HG02884 (cell line): ENCODE measurements at regions not wholly inside any gene's neighbourhood (a gene's known extent, or its start where the extent isn't known, plus 50 kb on each side); places are given as distances from the start of the nearest gene placed in this dataset.
"Not testable (repeated sequence)": the region's sequence is repeated elsewhere in the genome, so short reads cannot be mapped to it uniquely, and the experiment has no call there.

Experiments used
- ATAC-seq: cut with Tn5 transposase; IDR thresholded peaks from one replicate; pipeline ENCODE4 v1.9.1; 2021; ENCODE audit warnings: mild to moderate bottlenecking, moderate library complexity; ENCODE audit not compliant: unreplicated experiment

GRCh38 chr12:9412459-9412858 lies 195.3 kb downstream of the KLRB1 start:
- not testable (repeated sequence) for ATAC-seq

- ATAC-seq: peak; percentile 59
Measured at GRCh38 chr12:9411616-9412268, 196.0 kb downstream of the KLRB1 start.

GRCh38 chr12:9407425-9407748 lies 199.2 kb upstream of the PZP start:
- ATAC-seq: not testable (repeated sequence)

GRCh38 chr12:9406564-9407424 lies 198.6 kb upstream of the PZP start:
- ATAC-seq: no peak

GRCh38 chr12:9405886-9406563 lies 197.8 kb upstream of the PZP start:
- no peak for ATAC-seq

- no peak for ATAC-seq
Measured at GRCh38 chr12:9404469-9405260, 196.5 kb upstream of the PZP start.

GRCh38 chr12:9404031-9404430 lies 195.8 kb upstream of the PZP start:
- ATAC-seq: no peak

GRCh38 chr12:9402432-9403040 lies 194.3 kb upstream of the PZP start:
- not testable (repeated sequence) for ATAC-seq

- ATAC-seq: not testable (repeated sequence)
Measured at GRCh38 chr12:9396367-9396766, 188.2 kb upstream of the PZP start.

GRCh38 chr12:9395220-9395619 lies 187.0 kb upstream of the PZP start:
- not testable (repeated sequence) for ATAC-seq

GRCh38 chr12:9392842-9393241 lies 184.6 kb upstream of the PZP start:
- ATAC-seq: no peak

GRCh38 chr12:9391815-9392214 lies 183.6 kb upstream of the PZP start:
- ATAC-seq: no peak

- ATAC-seq: no peak
Measured at GRCh38 chr12:9390761-9391160, 182.6 kb upstream of the PZP start.

GRCh38 chr12:9389796-9390195 lies 181.6 kb upstream of the PZP start:
- ATAC-seq: no peak

GRCh38 chr12:9388379-9388778 lies 180.2 kb upstream of the PZP start:
- ATAC-seq: no peak

- no peak for ATAC-seq
Measured at GRCh38 chr12:9387450-9387849, 179.3 kb upstream of the PZP start.

GRCh38 chr12:9383585-9383984 lies 175.4 kb upstream of the PZP start:
- ATAC-seq: no peak

GRCh38 chr12:9381619-9382018 lies 173.4 kb upstream of the PZP start:
- no peak for ATAC-seq

- ATAC-seq: no peak
Measured at GRCh38 chr12:9380650-9381049, 172.5 kb upstream of the PZP start.

- no peak for ATAC-seq
Measured at GRCh38 chr12:9379023-9379742, 171.0 kb upstream of the PZP start.
